ENCODE measurements at regions not wholly inside any gene's neighbourhood (a gene's known extent, or its start where the extent isn't known, plus 50 kb on each side); places are given as distances from the start of the nearest gene placed in this dataset.

- TF ChIP-seq SIX5 (IDR thresholded peaks at IDR 0.05; ENCODE audit: low read depth, low read length): no peak
Measured at GRCh38 chr6:137816133-137816579, 50.9 kb upstream of the TNFAIP3 start (continued).

Data from H1 (cell line).